ENCODE measurements at regions not wholly inside any gene's neighbourhood (a gene's known extent, or its start where the extent isn't known, plus 50 kb on each side); places are given as distances from the start of the nearest gene placed in this dataset.
A peak's percentile ranks its signal among the peaks of the same experiment; 100 is the strongest.

GRCh38 chr6:21836772-21837425, 243.3 kb downstream of the SOX4 start:
- H3K27me3 ChIP-seq (ENCODE audit: insufficient read depth, low read length), result no peaks in the 10 kb centered on the region
- 52% methylated on average over 6 of the region's 6 CpGs for WGBS
- no peak overlapping the region for H3K9ac ChIP-seq (ENCODE audit: low read depth, low read length)
- H3K4me3 ChIP-seq (ENCODE audit: low read length), result no peak overlapping the region
- peaks cover 9% of the 10 kb centered on the region; the same call in 1 of the 2 replicates for H3K36me3 ChIP-seq (ENCODE audit: insufficient read depth, low read length)
- H3K9me3 ChIP-seq (ENCODE audit: insufficient read depth, low read depth, low read length), result no peaks in the 10 kb centered on the region
- peak overlapping the region; percentile 32; the same call in 1 of the 2 replicates for H3K27ac ChIP-seq (ENCODE audit: low read depth, low read length)
- H3K4me1 ChIP-seq (ENCODE audit: insufficient read depth, low read length), result peaks cover 29% of the 10 kb centered on the region

DNA sequence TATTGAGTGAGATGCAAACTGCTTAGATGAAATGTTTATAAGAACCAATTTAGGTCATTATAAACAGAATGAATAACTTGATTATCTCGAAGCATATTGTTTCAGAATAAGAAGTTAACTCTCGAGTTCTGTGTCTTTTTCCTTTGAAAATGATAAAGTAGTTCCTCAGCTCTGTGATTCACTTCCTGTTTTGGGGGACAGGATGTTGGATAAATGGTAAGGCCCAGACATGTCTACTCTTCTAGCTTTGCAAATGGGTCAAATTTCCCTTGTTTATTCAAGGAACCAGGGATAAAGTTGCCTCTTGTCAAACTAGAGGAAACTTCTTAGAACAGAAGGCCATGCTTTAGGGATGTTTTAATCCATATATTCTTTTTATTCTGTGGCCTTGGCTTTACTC, 246.9 kb downstream of the SOX4 start:
- H3K4me1 ChIP-seq (ENCODE audit: insufficient read depth, low read length), result peaks cover 54% of the 10 kb centered on the region
- H3K9ac ChIP-seq (ENCODE audit: low read depth, low read length), result no peak overlapping the region
- no peaks in the 10 kb centered on the region for H3K27me3 ChIP-seq (ENCODE audit: insufficient read depth, low read length)
- H3K36me3 ChIP-seq (ENCODE audit: insufficient read depth, low read length), result 0 out of 2 replicates have a peak, but pooled peaks cover 2% of the 10 kb centered on the region
- H3K27ac ChIP-seq (ENCODE audit: low read depth, low read length), result no peak overlapping the region
- no peak overlapping the region for H3K4me3 ChIP-seq (ENCODE audit: low read length)
- 93% methylated on average over 2 of the region's 2 CpGs for WGBS
- no peaks in the 10 kb centered on the region for H3K9me3 ChIP-seq (ENCODE audit: insufficient read depth, low read depth, low read length)

- WGBS, result 80% methylated on average over 1 of the region's 1 CpG
- Histone ChIP-seq H3K9ac (ENCODE audit: low read depth, low read length) (no peak overlapping the region), H3K9me3 (ENCODE audit: insufficient read depth, low read depth, low read length) (no peaks in the 10 kb centered on the region), H3K4me1 (ENCODE audit: insufficient read depth, low read length) (peaks cover 48% of the 10 kb centered on the region), H3K27ac (ENCODE audit: low read depth, low read length) (no peak overlapping the region), H3K4me3 (ENCODE audit: low read length) (no peak overlapping the region), H3K27me3 (ENCODE audit: insufficient read depth, low read length) (no peaks in the 10 kb centered on the region), H3K36me3 (ENCODE audit: insufficient read depth, low read length) (0 out of 2 replicates have a peak, but pooled peaks cover under 1% of the 10 kb centered on the region)
Observed at GRCh38 chr6:21842875-21843645, 249.5 kb downstream of the SOX4 start.

- H3K36me3 ChIP-seq (ENCODE audit: insufficient read depth, low read length), result no peaks in the 10 kb centered on the region
- 93% methylated on average over 10 of the region's 10 CpGs for WGBS
- no peaks in the 10 kb centered on the region for H3K9me3 ChIP-seq (ENCODE audit: insufficient read depth, low read depth, low read length)
- H3K4me3 ChIP-seq (ENCODE audit: low read length), result no peak overlapping the region
- H3K9ac ChIP-seq (ENCODE audit: low read depth, low read length), result no peak overlapping the region
- no peaks in the 10 kb centered on the region for H3K27me3 ChIP-seq (ENCODE audit: insufficient read depth, low read length)
- H3K4me1 ChIP-seq (ENCODE audit: insufficient read depth, low read length), result peaks cover 53% of the 10 kb centered on the region
- no peak overlapping the region for H3K27ac ChIP-seq (ENCODE audit: low read depth, low read length)
Observed at GRCh38 chr6:21844120-21844917, 250.8 kb downstream of the SOX4 start.

DNA sequence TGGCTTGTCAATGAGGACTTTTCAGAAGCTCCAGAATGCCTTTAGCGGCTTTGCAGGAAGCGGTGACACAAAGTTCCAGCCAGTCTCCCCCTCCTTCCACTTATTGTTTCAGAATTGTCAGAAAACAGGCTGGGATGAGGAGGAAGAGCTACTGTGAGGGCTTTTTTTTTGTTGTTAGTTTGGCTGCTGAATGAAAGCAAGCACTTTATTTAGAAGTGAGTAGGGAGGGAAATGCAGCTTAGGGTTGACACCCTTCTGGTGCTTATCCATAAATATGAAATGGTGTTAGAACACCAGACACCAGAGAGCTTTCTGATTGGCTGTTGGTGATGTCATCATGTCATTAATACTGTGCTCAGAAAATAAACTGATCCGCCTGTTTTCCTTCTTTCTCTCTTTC, 251.5 kb downstream of the SOX4 start:
- no peak overlapping the region for H3K4me3 ChIP-seq (ENCODE audit: low read length)
- no peaks in the 10 kb centered on the region for H3K9me3 ChIP-seq (ENCODE audit: insufficient read depth, low read depth, low read length)
- H3K4me1 ChIP-seq (ENCODE audit: insufficient read depth, low read length), result peaks cover 55% of the 10 kb centered on the region
- no peaks in the 10 kb centered on the region for H3K36me3 ChIP-seq (ENCODE audit: insufficient read depth, low read length)
- WGBS, result 91% methylated on average over 3 of the region's 3 CpGs
- no peak overlapping the region for H3K27ac ChIP-seq (ENCODE audit: low read depth, low read length)
- H3K27me3 ChIP-seq (ENCODE audit: insufficient read depth, low read length), result no peaks in the 10 kb centered on the region
- H3K9ac ChIP-seq (ENCODE audit: low read depth, low read length), result no peak overlapping the region

GRCh38 chr6:21845439-21846140, 252.0 kb downstream of the SOX4 start:
- H3K9me3 ChIP-seq (ENCODE audit: insufficient read depth, low read depth, low read length), result peaks cover under 1% of the 10 kb centered on the region; the same call in 1 of the 2 replicates
- no peak overlapping the region for H3K4me3 ChIP-seq (ENCODE audit: low read length)
- H3K9ac ChIP-seq (ENCODE audit: low read depth, low read length), result no peak overlapping the region
- H3K27ac ChIP-seq (ENCODE audit: low read depth, low read length), result no peak overlapping the region
- peaks cover 55% of the 10 kb centered on the region for H3K4me1 ChIP-seq (ENCODE audit: insufficient read depth, low read length)
- 96% methylated on average over 5 of the region's 6 CpGs for WGBS
- peaks cover 2% of the 10 kb centered on the region; the same call in 1 of the 2 replicates for H3K36me3 ChIP-seq (ENCODE audit: insufficient read depth, low read length)
- H3K27me3 ChIP-seq (ENCODE audit: insufficient read depth, low read length), result no peaks in the 10 kb centered on the region

- H3K9ac ChIP-seq (ENCODE audit: low read depth, low read length), result no peak overlapping the region
- no peak overlapping the region for H3K4me3 ChIP-seq (ENCODE audit: low read length)
- H3K27me3 ChIP-seq (ENCODE audit: insufficient read depth, low read length), result no peaks in the 10 kb centered on the region
- 75% methylated on average over 12 of the region's 12 CpGs for WGBS
- peaks cover 4% of the 10 kb centered on the region; the same call in 1 of the 2 replicates for H3K36me3 ChIP-seq (ENCODE audit: insufficient read depth, low read length)
- H3K4me1 ChIP-seq (ENCODE audit: insufficient read depth, low read length), result peaks cover 55% of the 10 kb centered on the region
- no peak overlapping the region for H3K27ac ChIP-seq (ENCODE audit: low read depth, low read length)
- H3K9me3 ChIP-seq (ENCODE audit: insufficient read depth, low read depth, low read length), result peaks cover 3% of the 10 kb centered on the region; the same call in 1 of the 2 replicates
Observed at GRCh38 chr6:21846541-21847451, 253.2 kb downstream of the SOX4 start.

DNA sequence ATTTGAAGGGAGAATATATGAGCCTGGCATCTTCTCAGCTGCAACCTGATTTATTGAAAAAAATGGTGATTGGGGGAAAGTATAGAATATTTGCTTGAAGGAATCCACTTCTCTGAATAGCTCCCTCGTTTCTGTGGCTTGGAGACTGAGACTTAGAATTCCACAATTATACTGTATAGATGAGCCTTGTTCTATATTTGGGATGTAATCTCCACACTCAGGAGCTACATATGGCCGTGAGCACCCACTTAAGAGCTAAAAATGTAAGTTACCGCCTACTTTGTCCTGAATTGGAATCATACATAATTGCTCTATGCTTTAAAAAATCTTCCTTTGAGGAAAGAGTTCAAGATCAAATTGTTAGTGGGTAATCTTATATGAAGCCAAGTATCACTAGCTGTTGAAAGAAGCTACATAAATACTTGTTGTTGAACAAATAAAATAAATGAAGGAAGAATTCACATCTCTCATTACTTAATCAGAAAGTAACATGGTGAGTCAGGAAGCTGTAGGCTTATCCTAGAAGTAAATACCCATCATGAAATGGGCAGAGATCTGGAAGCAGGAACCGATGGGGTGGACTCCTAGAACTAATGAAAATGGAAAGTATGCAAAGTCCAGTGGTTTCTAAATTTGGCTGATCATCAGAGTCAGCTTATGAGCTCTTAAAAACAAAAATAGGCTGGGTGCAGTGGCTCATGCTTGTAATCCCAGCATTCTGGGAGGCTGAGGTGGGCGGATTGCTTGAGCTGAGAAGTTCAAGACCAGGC, 254.3 kb downstream of the SOX4 start:
- Histone ChIP-seq H3K9me3 (ENCODE audit: insufficient read depth, low read depth, low read length) (peaks cover 3% of the 10 kb centered on the region; the same call in 1 of the 2 replicates), H3K36me3 (ENCODE audit: insufficient read depth, low read length) (peaks cover 4% of the 10 kb centered on the region; the same call in 1 of the 2 replicates), H3K27me3 (ENCODE audit: insufficient read depth, low read length) (no peaks in the 10 kb centered on the region), H3K4me1 (ENCODE audit: insufficient read depth, low read length) (peaks cover 52% of the 10 kb centered on the region), H3K9ac (ENCODE audit: low read depth, low read length) (no peak overlapping the region), H3K4me3 (ENCODE audit: low read length) (no peak overlapping the region), H3K27ac (ENCODE audit: low read depth, low read length) (no peak overlapping the region)
- WGBS, result 93% methylated on average over 5 of the region's 5 CpGs

GRCh38 chr6:21850691-21851090, 257.1 kb downstream of the SOX4 start:
- no peak overlapping the region for H3K9ac ChIP-seq (ENCODE audit: low read depth, low read length)
- WGBS, result no CpG with 5 or more reads among the region's 1 CpG

More at GRCh38 chr6:21850691-21851090, 257.1 kb downstream of the SOX4 start:
- H3K4me1 ChIP-seq (ENCODE audit: insufficient read depth, low read length), result peaks cover 26% of the 10 kb centered on the region
- H3K27ac ChIP-seq (ENCODE audit: low read depth, low read length), result no peak overlapping the region
- H3K9me3 ChIP-seq (ENCODE audit: insufficient read depth, low read depth, low read length), result peaks cover 3% of the 10 kb centered on the region; the same call in 1 of the 2 replicates
- H3K36me3 ChIP-seq (ENCODE audit: insufficient read depth, low read length), result peaks cover 4% of the 10 kb centered on the region; the same call in 1 of the 2 replicates
- no peaks in the 10 kb centered on the region for H3K27me3 ChIP-seq (ENCODE audit: insufficient read depth, low read length)
- no peak overlapping the region for H3K4me3 ChIP-seq (ENCODE audit: low read length)
